HEK293 (cell line): ENCODE measurements at regions not wholly inside any gene's neighbourhood (a gene's known extent, or its start where the extent isn't known, plus 50 kb on each side); places are given as distances from the start of the nearest gene placed in this dataset.

Experiments used
- ZBTB8A ChIP-seq: fragments of 450-650 bp; formaldehyde crosslinking; IDR thresholded peaks from 2 replicates; pipeline ENCODE4 v1.5.1; 2016; ENCODE audit warnings: missing biosample characterization, missing genetic modification characterization
- ZNF18 ChIP-seq: fragments of 450-650 bp; formaldehyde crosslinking; IDR thresholded peaks from 2 replicates; pipeline ENCODE4 v1.5.1; 2016; ENCODE audit warnings: missing biosample characterization, missing genetic modification characterization
- ZNF341 ChIP-seq: fragments of 450-650 bp; formaldehyde crosslinking; IDR thresholded peaks from 2 replicates; pipeline ENCODE4; 2016; ENCODE audit warnings: low read depth, missing biosample characterization, missing genetic modification characterization
- ZNF768 ChIP-seq: fragments of 450-650 bp; formaldehyde crosslinking; IDR thresholded peaks from 2 replicates; pipeline ENCODE4 v1.5.1; 2018; ENCODE audit warnings: missing biosample characterization, mild to moderate bottlenecking, missing genetic modification characterization
- TF ChIP-seq, protein P1 (sequence below): fragments of 450-650 bp; formaldehyde crosslinking; IDR thresholded peaks from 2 replicates; pipeline ENCODE4 v1.5.1; 2016; ENCODE audit warnings: missing biosample characterization, missing genetic modification characterization
- TF ChIP-seq, protein P2 (sequence below): fragments of 450-650 bp; formaldehyde crosslinking; IDR thresholded peaks from 2 replicates; pipeline ENCODE4 v1.5.1; 2016; ENCODE audit warnings: missing biosample characterization, missing genetic modification characterization, low read depth
- TF ChIP-seq, protein P3 (sequence below): fragments of 450-650 bp; formaldehyde crosslinking; IDR thresholded peaks from 2 replicates; pipeline ENCODE4 v1.5.1; 2016; ENCODE audit warnings: missing biosample characterization, missing genetic modification characterization

DNA sequence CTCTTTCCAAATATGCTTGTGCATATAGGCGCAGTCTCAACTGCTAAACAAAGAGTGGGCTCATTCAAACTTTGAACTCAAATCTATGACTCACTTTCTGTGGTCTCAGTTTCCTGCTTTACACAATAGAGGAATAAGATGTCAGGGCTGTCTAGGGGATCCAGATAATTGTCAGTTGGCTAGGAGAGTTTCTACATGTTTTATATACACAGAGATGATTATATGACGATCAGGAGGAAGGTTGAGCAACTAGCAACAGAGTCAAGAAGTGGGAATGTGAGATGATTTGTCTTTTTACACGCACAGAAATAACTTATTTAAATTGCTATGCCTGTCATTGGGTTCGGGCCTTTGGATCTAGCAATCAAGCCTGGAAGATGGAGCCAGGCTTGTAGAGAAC, 299.4 kb upstream of the LYPLAL1 start:
- TF ChIP-seq ZBTB8A (no peak), ZNF18 (tag by site-specific recombination) (no peak), ZNF341 (tag by site-specific recombination) (no peak), ZNF768 (tag by site-specific recombination) (no peak)
- TF ChIP-seq, protein P1, sequence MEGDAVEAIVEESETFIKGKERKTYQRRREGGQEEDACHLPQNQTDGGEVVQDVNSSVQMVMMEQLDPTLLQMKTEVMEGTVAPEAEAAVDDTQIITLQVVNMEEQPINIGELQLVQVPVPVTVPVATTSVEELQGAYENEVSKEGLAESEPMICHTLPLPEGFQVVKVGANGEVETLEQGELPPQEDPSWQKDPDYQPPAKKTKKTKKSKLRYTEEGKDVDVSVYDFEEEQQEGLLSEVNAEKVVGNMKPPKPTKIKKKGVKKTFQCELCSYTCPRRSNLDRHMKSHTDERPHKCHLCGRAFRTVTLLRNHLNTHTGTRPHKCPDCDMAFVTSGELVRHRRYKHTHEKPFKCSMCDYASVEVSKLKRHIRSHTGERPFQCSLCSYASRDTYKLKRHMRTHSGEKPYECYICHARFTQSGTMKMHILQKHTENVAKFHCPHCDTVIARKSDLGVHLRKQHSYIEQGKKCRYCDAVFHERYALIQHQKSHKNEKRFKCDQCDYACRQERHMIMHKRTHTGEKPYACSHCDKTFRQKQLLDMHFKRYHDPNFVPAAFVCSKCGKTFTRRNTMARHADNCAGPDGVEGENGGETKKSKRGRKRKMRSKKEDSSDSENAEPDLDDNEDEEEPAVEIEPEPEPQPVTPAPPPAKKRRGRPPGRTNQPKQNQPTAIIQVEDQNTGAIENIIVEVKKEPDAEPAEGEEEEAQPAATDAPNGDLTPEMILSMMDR (tag by site-specific recombination) = no peak
- TF ChIP-seq, protein P2, sequence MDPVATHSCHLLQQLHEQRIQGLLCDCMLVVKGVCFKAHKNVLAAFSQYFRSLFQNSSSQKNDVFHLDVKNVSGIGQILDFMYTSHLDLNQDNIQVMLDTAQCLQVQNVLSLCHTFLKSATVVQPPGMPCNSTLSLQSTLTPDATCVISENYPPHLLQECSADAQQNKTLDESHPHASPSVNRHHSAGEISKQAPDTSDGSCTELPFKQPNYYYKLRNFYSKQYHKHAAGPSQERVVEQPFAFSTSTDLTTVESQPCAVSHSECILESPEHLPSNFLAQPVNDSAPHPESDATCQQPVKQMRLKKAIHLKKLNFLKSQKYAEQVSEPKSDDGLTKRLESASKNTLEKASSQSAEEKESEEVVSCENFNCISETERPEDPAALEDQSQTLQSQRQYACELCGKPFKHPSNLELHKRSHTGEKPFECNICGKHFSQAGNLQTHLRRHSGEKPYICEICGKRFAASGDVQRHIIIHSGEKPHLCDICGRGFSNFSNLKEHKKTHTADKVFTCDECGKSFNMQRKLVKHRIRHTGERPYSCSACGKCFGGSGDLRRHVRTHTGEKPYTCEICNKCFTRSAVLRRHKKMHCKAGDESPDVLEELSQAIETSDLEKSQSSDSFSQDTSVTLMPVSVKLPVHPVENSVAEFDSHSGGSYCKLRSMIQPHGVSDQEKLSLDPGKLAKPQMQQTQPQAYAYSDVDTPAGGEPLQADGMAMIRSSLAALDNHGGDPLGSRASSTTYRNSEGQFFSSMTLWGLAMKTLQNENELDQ (tag by site-specific recombination) = no peak
- TF ChIP-seq, protein P3, sequence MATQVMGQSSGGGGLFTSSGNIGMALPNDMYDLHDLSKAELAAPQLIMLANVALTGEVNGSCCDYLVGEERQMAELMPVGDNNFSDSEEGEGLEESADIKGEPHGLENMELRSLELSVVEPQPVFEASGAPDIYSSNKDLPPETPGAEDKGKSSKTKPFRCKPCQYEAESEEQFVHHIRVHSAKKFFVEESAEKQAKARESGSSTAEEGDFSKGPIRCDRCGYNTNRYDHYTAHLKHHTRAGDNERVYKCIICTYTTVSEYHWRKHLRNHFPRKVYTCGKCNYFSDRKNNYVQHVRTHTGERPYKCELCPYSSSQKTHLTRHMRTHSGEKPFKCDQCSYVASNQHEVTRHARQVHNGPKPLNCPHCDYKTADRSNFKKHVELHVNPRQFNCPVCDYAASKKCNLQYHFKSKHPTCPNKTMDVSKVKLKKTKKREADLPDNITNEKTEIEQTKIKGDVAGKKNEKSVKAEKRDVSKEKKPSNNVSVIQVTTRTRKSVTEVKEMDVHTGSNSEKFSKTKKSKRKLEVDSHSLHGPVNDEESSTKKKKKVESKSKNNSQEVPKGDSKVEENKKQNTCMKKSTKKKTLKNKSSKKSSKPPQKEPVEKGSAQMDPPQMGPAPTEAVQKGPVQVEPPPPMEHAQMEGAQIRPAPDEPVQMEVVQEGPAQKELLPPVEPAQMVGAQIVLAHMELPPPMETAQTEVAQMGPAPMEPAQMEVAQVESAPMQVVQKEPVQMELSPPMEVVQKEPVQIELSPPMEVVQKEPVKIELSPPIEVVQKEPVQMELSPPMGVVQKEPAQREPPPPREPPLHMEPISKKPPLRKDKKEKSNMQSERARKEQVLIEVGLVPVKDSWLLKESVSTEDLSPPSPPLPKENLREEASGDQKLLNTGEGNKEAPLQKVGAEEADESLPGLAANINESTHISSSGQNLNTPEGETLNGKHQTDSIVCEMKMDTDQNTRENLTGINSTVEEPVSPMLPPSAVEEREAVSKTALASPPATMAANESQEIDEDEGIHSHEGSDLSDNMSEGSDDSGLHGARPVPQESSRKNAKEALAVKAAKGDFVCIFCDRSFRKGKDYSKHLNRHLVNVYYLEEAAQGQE (tag by site-specific recombination) = no peak
